ENCODE measurements at regions not wholly inside any gene's neighbourhood (a gene's known extent, or its start where the extent isn't known, plus 50 kb on each side); places are given as distances from the start of the nearest gene placed in this dataset.

DNA sequence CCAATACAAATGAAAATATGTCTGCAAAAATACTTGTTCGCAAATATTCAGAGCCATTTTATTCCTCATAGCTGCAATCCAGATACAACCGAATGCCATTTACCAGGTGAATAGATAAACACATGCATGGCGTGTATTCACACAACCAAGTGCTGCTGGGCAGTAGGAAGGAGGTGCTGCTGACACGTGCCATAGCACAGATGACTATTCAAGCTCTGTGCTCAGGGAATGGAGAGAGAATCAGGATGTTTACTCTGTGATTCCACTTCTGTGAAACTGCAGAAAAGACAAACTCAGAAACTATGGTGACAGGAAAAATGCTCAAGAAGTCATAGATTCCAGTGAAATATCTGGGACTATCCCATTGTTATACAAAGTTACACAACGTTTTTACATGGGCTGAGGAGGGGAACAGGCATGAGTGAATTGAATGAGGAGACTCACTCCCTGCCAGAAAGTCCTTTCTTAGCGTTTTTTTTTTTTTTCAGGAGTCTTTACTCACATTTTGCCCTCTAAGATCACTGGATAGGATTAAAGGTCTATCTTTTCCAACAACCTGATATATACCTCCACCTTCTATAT, 152.9 kb upstream of the NDN start:
- TF ChIP-seq, protein P1, sequence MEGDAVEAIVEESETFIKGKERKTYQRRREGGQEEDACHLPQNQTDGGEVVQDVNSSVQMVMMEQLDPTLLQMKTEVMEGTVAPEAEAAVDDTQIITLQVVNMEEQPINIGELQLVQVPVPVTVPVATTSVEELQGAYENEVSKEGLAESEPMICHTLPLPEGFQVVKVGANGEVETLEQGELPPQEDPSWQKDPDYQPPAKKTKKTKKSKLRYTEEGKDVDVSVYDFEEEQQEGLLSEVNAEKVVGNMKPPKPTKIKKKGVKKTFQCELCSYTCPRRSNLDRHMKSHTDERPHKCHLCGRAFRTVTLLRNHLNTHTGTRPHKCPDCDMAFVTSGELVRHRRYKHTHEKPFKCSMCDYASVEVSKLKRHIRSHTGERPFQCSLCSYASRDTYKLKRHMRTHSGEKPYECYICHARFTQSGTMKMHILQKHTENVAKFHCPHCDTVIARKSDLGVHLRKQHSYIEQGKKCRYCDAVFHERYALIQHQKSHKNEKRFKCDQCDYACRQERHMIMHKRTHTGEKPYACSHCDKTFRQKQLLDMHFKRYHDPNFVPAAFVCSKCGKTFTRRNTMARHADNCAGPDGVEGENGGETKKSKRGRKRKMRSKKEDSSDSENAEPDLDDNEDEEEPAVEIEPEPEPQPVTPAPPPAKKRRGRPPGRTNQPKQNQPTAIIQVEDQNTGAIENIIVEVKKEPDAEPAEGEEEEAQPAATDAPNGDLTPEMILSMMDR (conservative IDR thresholded peaks at IDR 0.05), result no peak
- no peak for TF ChIP-seq EZH2 (IDR thresholded peaks at IDR 0.05; ENCODE audit: low read depth)

Measured in PC-9 (cell line).